GM21786 (cell line): ENCODE measurements at regions not wholly inside any gene's neighbourhood (a gene's known extent, or its start where the extent isn't known, plus 50 kb on each side); places are given as distances from the start of the nearest gene placed in this dataset.
A peak's percentile ranks its signal among the peaks of the same experiment; 100 is the strongest.

Experiments
- ATAC-seq: cut with Tn5 transposase; IDR thresholded peaks from one replicate; pipeline ENCODE4 v1.9.1; 2021; ENCODE audit not compliant: unreplicated experiment

DNA sequence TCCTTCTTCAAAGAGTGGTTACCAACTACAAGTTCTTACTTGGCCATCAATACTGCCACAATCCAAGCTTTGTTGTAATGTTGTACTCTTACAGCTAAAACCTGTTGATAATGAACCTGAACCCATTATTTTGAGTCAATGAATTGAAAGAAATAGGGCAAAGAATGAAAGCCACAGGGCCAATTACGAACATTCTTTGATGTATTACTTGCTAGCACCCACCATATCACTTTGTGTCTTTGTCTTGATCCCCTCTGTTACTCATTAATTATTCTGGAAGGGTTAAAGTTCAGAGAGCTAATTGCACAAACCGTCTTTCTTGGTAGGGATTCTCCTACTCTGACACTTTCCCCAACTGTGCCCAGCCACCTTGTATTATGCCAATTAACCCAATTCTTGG lies 53.2 kb upstream of the TFEC start:
- no peak for ATAC-seq

DNA sequence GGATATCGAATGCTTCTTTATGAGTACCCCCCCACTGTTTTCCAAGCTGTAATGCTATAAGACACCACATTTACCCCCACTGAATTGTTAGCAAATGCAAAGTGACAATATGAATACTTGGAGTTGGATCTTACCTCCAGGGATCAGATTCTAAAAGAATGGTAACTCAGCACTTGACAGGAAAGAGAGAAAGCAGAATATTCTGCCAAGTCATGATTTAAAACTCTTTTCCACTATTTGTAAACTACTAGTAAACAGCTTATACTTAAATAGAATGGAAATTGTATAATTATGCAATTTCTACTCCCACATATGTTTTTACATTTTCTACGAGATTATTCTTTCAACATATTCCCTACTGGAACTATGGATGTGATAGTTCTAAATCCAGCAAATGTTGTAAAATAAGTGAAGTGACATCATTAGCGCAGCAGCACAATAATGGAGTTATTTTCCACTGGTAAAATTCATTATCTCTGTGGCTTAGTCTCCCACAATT lies 56.0 kb upstream of the TFEC start:
- no peak for ATAC-seq

DNA sequence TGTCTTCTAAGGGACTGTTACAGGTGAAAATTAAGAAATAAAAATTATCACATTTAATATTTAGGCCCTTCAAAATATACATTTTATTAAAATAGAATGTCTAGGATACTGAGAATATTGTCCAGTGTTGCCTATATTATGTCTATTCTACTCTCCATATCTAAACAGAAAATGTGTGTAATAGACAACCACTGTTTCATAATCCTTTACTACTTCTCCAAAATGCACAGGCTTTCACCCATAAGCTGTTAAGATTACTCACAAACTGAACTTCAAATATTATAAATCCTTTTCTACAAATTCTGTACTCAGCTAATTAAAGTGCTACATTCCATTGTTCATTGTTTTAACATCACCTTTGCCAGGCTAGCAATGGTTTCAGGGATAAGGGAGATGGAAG lies 56.7 kb upstream of the TFEC start:
- no peak for ATAC-seq

DNA sequence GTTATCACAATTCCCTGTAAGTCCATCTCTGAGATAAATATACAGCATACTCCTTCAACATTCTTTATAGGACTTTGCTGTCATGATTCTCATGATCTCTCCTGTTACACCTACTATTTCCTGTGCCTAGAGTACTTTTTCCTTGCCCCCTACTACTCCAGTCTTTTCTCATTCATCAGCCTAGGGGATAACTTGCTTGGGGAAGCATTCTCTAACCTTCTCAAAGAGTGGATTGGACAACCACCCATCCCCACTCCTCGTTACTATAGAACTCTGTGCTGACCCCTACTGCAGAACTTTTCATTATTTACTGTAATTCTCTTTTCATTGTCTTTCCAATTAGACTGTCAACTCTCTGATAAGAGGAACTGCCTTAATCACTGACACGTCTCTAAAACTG lies 57.4 kb upstream of the TFEC start:
- ATAC-seq, result no peak

DNA sequence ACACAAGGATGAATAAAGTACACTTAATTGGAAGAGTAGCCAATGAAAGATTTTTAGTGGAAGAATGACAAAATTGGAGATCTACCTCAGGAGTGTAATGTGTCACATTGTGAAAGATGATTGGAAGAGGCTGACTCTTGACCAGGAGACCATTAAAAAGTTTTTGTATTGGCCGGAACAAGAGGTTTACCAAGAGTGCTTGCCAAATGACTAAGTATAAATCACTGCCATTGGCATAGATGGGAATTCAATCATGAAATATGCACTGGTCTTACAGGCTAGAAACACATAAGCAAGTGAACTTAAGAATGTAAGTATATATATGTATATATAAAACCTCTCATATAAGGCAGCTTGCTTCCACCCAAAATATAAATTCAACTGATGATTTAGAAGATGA lies 58.7 kb upstream of the TFEC start:
- ATAC-seq, result no peak

DNA sequence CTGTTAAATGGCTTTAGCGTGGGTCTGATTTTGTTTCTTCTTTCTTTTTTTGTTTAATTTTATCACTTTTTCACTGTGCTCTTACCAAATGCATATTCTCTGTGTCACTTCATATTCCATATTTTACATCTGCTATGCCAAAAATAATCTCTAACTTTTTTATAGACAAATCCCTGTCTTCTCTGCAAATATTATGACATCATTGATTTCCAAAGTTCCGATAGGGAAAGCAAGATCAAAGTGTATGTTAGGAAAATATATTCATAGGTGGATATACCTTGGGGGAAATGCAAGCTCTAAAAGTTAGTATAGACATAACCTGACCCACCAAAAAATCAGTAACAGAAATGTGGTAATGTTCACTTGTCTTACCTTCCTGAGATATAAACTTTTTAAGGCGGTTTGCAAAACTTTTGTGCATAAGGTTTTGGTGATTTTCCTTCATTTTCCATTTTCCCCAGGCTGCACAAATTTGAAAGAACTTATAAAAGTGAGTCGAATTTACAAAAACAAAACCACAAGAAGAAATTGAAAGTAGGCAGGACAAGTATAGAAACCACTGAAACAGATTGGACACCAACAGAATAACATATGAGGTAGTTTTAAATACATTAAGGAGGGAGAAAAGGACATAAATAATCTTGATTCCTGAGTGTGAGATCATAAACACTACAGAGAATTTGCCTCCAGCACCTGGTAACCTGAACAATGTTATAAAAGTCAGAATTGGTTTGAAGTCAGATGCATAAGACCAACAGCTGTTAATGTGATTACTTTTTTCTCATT lies 63.1 kb upstream of the TFEC start:
- ATAC-seq, result no peak

DNA sequence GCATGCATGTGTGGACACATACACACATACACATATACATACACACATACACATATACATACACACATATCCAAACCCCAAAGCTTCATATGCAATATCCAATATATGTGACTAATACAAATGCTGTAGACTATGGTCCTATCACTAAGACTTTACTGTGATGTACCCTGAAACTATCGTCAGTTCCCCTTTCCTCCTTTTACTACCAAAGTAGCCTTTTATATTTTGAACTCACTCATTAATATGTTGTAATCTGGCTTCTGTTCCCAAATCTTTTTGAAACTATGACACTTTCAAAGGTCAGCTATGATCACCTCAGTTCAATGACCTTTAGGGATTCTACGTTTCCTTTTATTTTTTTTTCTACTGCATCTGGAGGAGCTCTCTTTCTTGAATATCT lies 64.8 kb upstream of the TFEC start:
- no peak for ATAC-seq

DNA sequence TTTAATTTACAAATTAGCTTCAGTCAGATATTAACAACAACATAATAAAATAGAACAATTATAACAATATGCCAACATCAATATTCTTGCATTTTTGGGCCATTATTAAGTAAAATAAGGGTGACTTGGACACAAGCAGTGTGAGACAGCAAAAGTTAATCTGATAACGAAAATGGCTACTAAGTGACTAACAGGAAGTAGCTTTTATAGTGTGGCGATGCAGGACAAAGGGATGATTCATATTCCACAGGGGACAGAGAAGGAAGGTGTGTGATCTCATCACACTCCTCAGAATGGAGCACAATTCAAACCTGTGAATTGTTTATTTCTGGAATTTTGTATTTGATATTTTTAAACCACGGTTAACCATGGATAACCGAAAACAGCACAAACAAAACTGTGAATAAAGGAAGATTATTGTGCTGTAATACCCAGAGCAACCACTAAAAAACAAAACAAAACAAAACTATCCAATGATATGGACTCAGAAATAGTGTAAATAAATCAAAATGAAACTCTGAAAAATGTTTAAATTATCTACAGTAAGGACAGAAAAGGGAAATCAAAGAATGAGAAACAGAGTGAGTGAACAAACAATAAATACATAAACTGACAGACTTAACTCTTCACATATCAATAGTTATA lies 66.9 kb upstream of the TFEC start:
- ATAC-seq, result no peak

DNA sequence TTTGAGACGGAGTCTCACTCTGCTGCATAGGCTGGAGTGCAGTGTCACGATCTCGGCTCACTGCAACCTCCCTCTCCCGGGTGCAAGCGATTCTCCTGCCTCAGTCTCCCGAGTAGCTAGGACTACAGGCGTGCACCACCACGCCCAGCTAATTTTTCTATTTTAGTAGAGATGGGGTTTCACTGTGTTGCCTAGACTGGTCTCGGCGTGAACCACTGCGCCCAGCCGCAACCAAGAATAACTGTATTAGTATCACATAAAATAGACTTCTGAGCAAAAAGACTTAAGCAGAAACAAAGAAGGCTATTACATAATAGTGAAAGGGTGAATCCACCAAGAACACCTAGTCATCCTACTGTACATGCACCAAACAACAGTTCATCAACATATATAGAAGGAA lies 67.6 kb upstream of the TFEC start:
- no peak for ATAC-seq

DNA sequence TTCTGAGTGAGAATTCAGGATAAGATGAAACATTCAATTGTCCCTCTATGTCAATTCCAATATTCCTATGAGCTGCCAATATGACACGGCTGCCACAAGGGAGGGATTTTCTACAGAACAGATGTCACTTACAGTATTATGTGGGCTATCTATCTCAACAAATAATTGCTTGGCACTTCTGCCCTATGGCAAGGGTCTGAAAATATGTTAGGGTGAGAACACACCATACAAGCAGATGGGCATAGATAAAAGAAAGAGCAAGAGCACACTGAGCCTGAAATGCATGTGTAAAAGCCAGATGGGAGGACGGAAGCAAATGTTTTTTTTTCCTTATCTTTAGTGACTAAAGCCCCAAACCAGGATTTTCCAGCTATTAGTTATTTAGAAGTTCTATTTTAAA lies 70.1 kb upstream of the TFEC start:
- ATAC-seq, result no peak

DNA sequence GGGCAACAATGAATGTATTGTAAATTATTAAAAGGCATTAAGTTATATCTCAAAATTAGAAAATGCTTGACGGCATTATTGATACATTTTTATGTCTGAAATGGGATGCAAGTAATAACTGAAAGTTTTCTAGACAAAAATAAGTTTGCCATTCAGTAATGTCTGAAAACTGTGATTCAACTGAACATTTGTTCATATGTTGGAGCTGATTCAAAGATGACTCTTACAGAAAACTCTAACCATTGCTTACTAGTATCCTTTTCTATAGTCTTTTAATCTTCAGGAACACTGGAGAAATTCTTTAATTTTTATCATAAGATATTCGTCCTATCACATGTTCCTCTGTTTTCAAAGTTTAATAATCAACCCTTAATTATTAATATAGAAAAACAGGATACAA lies 71.1 kb upstream of the TFEC start:
- ATAC-seq, result no peak

DNA sequence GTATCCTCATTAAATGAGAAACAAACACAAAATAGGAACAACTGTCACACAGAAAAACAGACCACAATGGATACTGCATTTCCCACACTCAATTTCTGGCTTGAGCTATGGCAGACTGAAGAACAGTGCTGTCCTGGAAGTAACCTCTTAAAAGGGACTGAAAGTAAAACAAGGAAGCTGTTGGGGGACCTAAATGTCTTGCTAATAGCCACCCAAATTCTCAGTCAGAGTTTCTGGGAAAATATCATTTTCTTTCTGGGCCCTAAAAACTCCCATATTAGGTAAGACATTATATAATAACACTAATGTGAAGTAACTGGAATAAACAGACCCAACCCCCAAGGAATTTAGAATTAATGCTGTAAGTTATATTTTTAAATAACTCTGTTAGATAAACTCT lies 80.9 kb upstream of the TFEC start:
- ATAC-seq, result peak; percentile 47

DNA sequence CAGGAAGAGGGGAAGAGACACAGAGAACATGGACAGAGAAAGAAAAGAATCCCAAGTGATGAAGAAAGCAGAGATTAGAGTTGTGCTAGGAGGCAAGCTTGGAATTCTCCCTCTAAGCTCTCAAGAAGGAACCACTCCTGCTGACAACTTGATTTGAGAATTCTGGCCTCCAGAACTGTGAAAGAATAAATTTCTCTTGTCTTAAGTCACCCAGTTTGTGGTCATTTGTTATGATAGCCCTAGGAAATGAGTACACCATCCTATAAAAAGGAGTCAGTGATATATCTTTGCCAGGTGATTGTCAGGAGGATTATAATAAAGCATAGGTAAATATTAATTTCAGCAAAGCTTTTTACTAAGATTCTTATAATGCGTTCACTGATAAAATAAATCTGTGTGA lies 82.7 kb upstream of the TFEC start:
- ATAC-seq, result no peak

DNA sequence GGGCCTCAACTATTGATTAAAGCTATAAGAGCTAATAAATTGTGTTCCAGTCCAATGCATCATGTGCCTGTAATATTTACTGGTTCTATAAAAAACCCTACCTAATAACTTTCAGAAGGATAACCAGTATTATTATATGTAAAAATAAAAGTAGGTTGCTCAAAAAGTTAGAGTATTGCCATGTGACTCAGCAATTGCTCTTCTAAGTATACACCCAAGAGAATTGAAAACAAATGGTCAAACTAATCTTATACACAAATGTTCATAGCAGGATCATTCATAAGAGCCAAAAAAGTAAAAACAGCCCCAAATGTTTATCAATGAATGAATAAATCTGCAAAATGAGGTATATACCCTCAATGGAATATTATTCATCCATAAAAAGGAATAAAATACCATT lies 89.5 kb upstream of the TES start:
- no peak for ATAC-seq

DNA sequence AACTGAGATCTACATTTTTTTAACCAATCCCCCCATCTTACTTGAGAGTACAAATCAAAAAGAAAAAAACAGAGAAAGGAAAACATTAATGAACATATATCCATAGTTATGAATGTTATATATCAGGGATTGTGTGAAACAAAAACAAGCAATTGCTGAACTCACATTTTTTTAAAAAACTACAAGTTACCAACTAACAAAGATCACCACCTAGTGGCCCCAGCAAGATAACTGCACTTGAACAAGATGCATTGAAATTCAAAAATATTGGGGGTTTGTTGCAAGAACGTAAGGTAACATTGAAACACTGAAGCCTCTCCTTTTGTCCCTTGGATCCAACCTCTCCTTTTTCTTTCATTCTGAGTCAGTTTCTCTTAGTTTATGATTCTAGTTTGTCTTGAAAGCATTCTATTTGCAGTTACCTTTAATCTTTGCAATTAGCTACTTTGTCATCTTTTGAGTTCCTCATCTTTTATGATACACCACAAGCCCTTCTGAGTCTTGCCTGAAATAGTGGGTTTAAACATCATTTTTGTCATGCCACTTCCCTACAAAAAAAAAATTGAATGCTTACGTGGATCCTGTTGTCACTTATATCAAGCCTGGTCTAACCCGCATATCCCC lies 87.3 kb upstream of the TES start:
- peak; percentile 52 for ATAC-seq

DNA sequence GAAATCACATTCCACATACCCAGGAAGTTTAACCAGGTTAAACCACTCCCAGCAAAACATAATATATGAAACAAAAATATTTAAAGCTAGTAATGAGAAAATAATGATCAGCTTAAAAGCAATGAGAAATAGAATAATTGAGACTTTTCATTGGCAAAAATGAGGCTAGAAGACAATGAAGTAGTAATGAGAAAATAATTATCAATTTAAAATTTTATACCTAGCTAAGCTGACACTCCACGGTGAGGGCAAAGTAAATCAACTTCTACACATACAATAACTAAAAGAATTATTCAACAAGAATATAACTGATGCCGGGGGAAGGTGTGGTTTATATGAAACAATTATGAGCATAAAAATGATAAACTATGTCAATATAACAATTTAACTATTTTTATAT lies 82.2 kb upstream of the TES start:
- ATAC-seq, result no peak

DNA sequence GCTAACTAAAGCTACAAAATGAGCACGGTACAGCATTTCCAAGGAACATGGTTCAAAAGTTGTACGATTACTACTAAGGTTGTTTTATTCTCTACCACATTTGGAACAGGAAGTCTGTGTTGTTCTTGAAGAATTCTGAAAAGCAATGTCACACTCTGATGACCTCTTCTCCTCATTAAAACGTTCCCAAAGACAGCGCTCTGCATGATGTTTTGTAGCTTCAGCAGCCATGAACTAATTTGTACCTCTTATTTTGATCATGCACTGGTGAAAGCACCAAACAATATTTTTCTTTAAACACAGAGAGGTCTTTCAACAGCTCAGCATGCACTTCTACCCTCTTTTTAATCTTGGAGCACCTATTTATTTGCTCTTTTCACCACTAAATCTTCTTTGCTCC lies 75.0 kb upstream of the TES start:
- no peak for ATAC-seq

DNA sequence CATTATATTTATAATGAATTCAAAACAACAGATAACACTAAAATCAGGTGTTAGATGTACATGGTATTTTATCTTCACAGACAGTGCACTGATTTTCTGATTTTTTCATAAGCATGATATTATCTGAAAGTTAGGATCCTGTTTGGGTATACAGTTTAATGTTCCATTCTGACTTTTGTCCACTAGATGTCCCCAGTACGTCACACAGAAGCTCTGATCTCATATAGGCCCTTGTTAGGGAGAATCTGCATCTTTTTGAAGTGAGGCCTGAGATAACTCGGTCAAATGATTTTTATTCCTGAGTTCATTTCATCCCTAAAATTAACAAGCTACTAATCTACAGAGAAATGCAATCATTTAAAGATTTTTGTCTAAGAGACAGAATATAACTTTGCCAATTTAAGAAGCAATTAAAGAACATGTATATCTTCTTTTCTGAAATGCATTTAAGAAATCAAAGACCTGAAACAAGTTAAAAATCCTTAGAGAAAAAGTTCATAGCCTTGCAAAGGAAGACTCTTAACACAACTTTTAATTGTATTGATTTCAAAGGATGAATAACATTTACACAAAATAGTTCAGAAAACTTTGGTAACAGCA lies 72.0 kb upstream of the TES start:
- peak; percentile 93 for ATAC-seq

DNA sequence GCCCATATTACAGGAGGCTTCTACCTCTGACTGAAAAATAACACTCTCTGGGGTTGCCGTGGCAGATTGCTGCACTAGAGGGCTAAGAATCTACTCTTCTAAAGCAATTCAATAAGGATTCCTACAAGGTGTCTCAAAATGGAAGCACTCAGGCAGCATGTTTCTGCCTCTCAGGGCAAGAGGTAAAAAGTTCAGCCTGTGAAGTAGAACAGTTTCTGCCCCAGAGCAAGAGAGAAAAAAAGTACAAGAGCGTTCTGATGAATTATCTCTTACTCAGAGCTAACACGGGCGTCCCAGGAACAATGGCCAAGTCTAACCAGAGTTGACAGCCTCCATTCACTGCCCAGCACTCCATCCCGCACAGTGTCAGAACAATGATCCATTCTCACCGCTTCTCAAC lies 71.3 kb upstream of the TES start:
- ATAC-seq, result no peak

DNA sequence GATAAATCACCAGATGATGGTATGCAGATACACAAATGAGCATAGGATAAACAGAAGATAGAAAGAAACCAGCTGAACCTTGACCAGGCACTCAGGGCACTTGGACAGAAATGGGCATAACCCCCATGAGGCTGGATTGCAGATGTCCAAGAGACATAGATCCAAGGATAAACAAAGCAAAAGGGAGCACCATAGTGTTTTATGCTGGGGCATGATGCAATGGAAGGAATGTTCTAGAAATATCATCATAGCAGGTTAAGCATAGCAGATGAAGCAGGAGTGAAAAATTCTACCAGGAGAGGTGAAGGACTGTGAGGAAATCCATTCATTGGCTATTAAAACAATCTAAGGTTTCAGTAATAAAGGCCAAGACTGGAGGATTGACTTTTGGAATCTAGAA lies 70.5 kb upstream of the TES start:
- ATAC-seq, result no peak

DNA sequence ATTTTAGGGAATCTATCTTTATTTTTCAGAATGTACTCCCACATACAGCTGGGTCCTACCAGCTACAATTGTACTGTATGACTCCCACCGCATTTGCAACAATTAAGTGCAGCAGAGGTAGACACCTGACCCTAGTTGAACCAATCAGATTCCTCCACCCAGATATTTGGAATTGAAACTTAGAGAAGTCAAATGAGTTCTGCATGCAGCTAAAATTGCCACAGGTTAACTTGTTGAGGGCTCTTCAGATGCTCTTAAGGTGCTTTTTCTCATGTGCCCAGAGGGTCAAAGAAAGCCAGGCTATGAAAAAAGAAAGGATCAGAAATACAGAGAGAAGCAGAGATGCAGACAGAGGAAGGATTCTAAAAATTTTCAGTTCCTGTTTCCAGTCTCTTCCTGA lies 68.0 kb upstream of the TES start:
- ATAC-seq, result no peak

DNA sequence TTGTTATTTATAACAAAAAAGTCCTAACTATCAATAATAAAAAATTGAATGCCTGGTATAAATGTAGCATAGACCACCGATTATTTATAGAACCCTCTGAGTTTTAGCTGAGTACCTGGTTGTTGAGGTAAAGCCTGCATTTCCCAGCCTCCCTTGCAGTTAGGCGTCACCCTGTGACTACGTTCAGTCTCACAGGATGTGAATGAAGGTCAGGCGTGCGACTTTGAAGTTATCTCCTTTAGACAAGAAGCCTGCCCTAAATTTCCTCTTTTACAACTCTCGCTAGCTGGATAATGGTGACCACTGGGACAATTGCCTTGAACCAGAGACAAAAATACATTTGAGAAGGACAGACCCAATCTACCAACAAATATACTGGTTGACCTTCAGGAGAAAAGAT lies 67.5 kb upstream of the TES start:
- no peak for ATAC-seq
